Activated naive CD4-positive, alpha-beta T cell (primary cell): ENCODE measurements at regions not wholly inside any gene's neighbourhood (a gene's known extent, or its start where the extent isn't known, plus 50 kb on each side); places are given as distances from the start of the nearest gene placed in this dataset.
"Not testable (repeated sequence)": the region's sequence is repeated elsewhere in the genome, so short reads cannot be mapped to it uniquely, and the experiment has no call there.

Experiments used
- DNase-seq, 4 experiments: peaks; one replicate each; lab custom pipeline; 2025; lab: John Stamatoyannopoulos, UW

GRCh38 chr18:71362140-71362539 lies 1073.3 kb downstream of the SOCS6 start:
- no peak for DNase-seq

- DNase-seq = not testable (repeated sequence)
Observed at GRCh38 chr18:71355599-71355998, 1066.8 kb downstream of the SOCS6 start.

- no peak for DNase-seq
Observed at GRCh38 chr18:71352618-71353017, 1063.8 kb downstream of the SOCS6 start.

GRCh38 chr18:71336576-71337210 lies 1047.8 kb downstream of the SOCS6 start:
- DNase-seq = no peak

- no peak for DNase-seq
Observed at GRCh38 chr18:71329563-71329962, 1040.7 kb downstream of the SOCS6 start.

- no peak for DNase-seq
Observed at GRCh38 chr18:71329114-71329513, 1040.3 kb downstream of the SOCS6 start.

GRCh38 chr18:71327850-71328249 lies 1039.0 kb downstream of the SOCS6 start:
- no peak for DNase-seq

- DNase-seq = no peak
Observed at GRCh38 chr18:71327441-71327840, 1038.6 kb downstream of the SOCS6 start.

- no peak for DNase-seq
Observed at GRCh38 chr18:71326826-71327225, 1038.0 kb downstream of the SOCS6 start.

- no peak for DNase-seq
Observed at GRCh38 chr18:71324356-71324755, 1035.5 kb downstream of the SOCS6 start.

GRCh38 chr18:71322201-71322600 lies 1033.4 kb downstream of the SOCS6 start:
- DNase-seq = no peak

GRCh38 chr18:71321319-71321718 lies 1032.5 kb downstream of the SOCS6 start:
- no peak for DNase-seq

GRCh38 chr18:71304856-71305255 lies 1016.0 kb downstream of the SOCS6 start:
- DNase-seq = no peak

GRCh38 chr18:71303743-71304142 lies 1014.9 kb downstream of the SOCS6 start:
- DNase-seq = not testable (repeated sequence)

- no peak for DNase-seq
Observed at GRCh38 chr18:71301596-71301995, 1012.8 kb downstream of the SOCS6 start.

GRCh38 chr18:71294201-71294600 lies 1005.4 kb downstream of the SOCS6 start:
- DNase-seq = not testable (repeated sequence)

- no peak for DNase-seq
Observed at GRCh38 chr18:71293322-71293721, 1004.5 kb downstream of the SOCS6 start.

GRCh38 chr18:71287268-71287667 lies 998.4 kb downstream of the SOCS6 start:
- DNase-seq = no peak

- DNase-seq = no peak
Observed at GRCh38 chr18:71252351-71252865, 963.6 kb downstream of the SOCS6 start.

GRCh38 chr18:71250191-71250590 lies 961.3 kb downstream of the SOCS6 start:
- no peak for DNase-seq

GRCh38 chr18:71249791-71250190 lies 960.9 kb downstream of the SOCS6 start:
- no peak for DNase-seq

- DNase-seq = no peak
Observed at GRCh38 chr18:71242981-71243380, 954.1 kb downstream of the SOCS6 start.

- DNase-seq = no peak
Observed at GRCh38 chr18:71238974-71239624, 950.3 kb downstream of the SOCS6 start.

- no peak for DNase-seq
Observed at GRCh38 chr18:71237641-71238040, 948.8 kb downstream of the SOCS6 start.
